Ectodermal cell (in vitro differentiated cells): ENCODE measurements at regions not wholly inside any gene's neighbourhood (a gene's known extent, or its start where the extent isn't known, plus 50 kb on each side); places are given as distances from the start of the nearest gene placed in this dataset.

Experiments
- H3K27ac ChIP-seq: 2 replicates; pipeline ENCODE4 v1.7.0; 2013; ENCODE audit warnings: mild to moderate bottlenecking, low read depth, low read length; ENCODE audit not compliant: insufficient read depth, poor library complexity, severe bottlenecking
- H3K27me3 ChIP-seq: 2 replicates; pipeline ENCODE4 v1.7.0; 2013; ENCODE audit warnings: mild to moderate bottlenecking, low read length; ENCODE audit not compliant: insufficient read depth, control insufficient read depth, poor library complexity, severe bottlenecking
- H3K36me3 ChIP-seq: one replicate; pipeline ENCODE4 v1.7.0; 2013; ENCODE audit warnings: low read length; ENCODE audit not compliant: control insufficient read depth, insufficient read depth
- H3K4me1 ChIP-seq: one replicate; pipeline ENCODE4 v1.7.0; 2013; ENCODE audit warnings: low read length; ENCODE audit not compliant: control insufficient read depth, insufficient read depth
- H3K4me3 ChIP-seq: 2 replicates; pipeline ENCODE4 v1.7.0; 2013; ENCODE audit warnings: low read depth, low read length, control low read depth; ENCODE audit not compliant: insufficient read depth
- H3K9me3 ChIP-seq: 2 replicates; pipeline ENCODE4 v1.7.0; 2013; ENCODE audit warnings: mild to moderate bottlenecking, low read length, moderate library complexity; ENCODE audit not compliant: control insufficient read depth
- WGBS, 2 experiments: methylation state at CpG; one replicate each; pipeline ENCODE4 v1.1.7; 2013; ENCODE audit warnings: missing lambda C conversion rate in 2 of 2; 5-methylcytosine and 5-hydroxymethylcytosine counted together

- peak overlapping the region; percentile 37 for H3K4me3 ChIP-seq
- H3K36me3 ChIP-seq, result no peaks in the 10 kb centered on the region
- H3K4me1 ChIP-seq, result peaks cover 7% of the 10 kb centered on the region
- no peaks in the 10 kb centered on the region for H3K9me3 ChIP-seq
- 50 to 59% methylated on average over 23 to 26 of the region's 26 CpGs for WGBS, 2 experiments
- no peak overlapping the region for H3K27ac ChIP-seq
- peaks cover 44% of the 10 kb centered on the region for H3K27me3 ChIP-seq
These were observed 124.4 kb upstream of the PRMT8 start for GRCh38 chr12:3366451-3367110.

- Histone ChIP-seq H3K4me3 (no peak overlapping the region), H3K27me3 (peaks cover 44% of the 10 kb centered on the region), H3K4me1 (peaks cover 7% of the 10 kb centered on the region), H3K27ac (no peak overlapping the region), H3K9me3 (no peaks in the 10 kb centered on the region), H3K36me3 (no peaks in the 10 kb centered on the region)
- WGBS, 2 experiments, result 92% methylated on average over 16 of the region's 16 CpGs
These were observed 123.1 kb upstream of the PRMT8 start for GRCh38 chr12:3367750-3368444.

GRCh38 chr12:3371018-3371417 is 120.0 kb upstream of the PRMT8 start:
- Histone ChIP-seq H3K4me1 (no peaks in the 10 kb centered on the region), H3K27ac (no peak overlapping the region), H3K36me3 (no peaks in the 10 kb centered on the region), H3K4me3 (no peak overlapping the region), H3K9me3 (no peaks in the 10 kb centered on the region), H3K27me3 (peaks cover 23% of the 10 kb centered on the region)
- 80 to 90% methylated on average over 4 of the region's 4 CpGs for WGBS, 2 experiments

GRCh38 chr12:3375326-3375725 is 115.7 kb upstream of the PRMT8 start:
- 96% methylated on average over 4 of the region's 4 CpGs for WGBS, 2 experiments
- Histone ChIP-seq H3K9me3 (no peaks in the 10 kb centered on the region), H3K27ac (no peak overlapping the region)

GRCh38 chr12:3376779-3377455 is 114.1 kb upstream of the PRMT8 start:
- no peaks in the 10 kb centered on the region for H3K27me3 ChIP-seq
- H3K9me3 ChIP-seq, result no peaks in the 10 kb centered on the region
- 72 to 76% methylated on average over 5 of the region's 5 CpGs for WGBS, 2 experiments
- H3K4me1 ChIP-seq, result no peaks in the 10 kb centered on the region
- H3K36me3 ChIP-seq, result no peaks in the 10 kb centered on the region
- H3K27ac ChIP-seq, result no peak overlapping the region
- no peak overlapping the region for H3K4me3 ChIP-seq

More at GRCh38 chr12:3375326-3375725, 115.7 kb upstream of the PRMT8 start:
- Histone ChIP-seq H3K4me1 (no peaks in the 10 kb centered on the region), H3K36me3 (no peaks in the 10 kb centered on the region), H3K27me3 (no peaks in the 10 kb centered on the region), H3K4me3 (no peak overlapping the region)

- no peaks in the 10 kb centered on the region for H3K9me3 ChIP-seq
- no peaks in the 10 kb centered on the region for H3K4me1 ChIP-seq
- no peaks in the 10 kb centered on the region for H3K36me3 ChIP-seq
- 93 to 94% methylated on average over 4 of the region's 4 CpGs for WGBS, 2 experiments
- H3K4me3 ChIP-seq, result no peak overlapping the region
- H3K27ac ChIP-seq, result no peak overlapping the region
- no peaks in the 10 kb centered on the region for H3K27me3 ChIP-seq
These were observed 112.3 kb upstream of the PRMT8 start for GRCh38 chr12:3378655-3379054.

- Histone ChIP-seq H3K27me3 (no peaks in the 10 kb centered on the region), H3K9me3 (no peaks in the 10 kb centered on the region), H3K36me3 (no peaks in the 10 kb centered on the region), H3K4me3 (no peak overlapping the region), H3K4me1 (no peaks in the 10 kb centered on the region), H3K27ac (no peak overlapping the region)
- WGBS, 2 experiments, result 94% methylated on average over 6 of the region's 6 CpGs
These were observed 111.9 kb upstream of the PRMT8 start for GRCh38 chr12:3379079-3379478.

GRCh38 chr12:3380200-3381043 is 110.6 kb upstream of the PRMT8 start:
- no peaks in the 10 kb centered on the region for H3K9me3 ChIP-seq
- 94 to 95% methylated on average over 15 of the region's 15 CpGs for WGBS, 2 experiments
- H3K27me3 ChIP-seq, result no peaks in the 10 kb centered on the region
- H3K36me3 ChIP-seq, result no peaks in the 10 kb centered on the region
- no peaks in the 10 kb centered on the region for H3K4me1 ChIP-seq
- H3K4me3 ChIP-seq, result no peak overlapping the region
- no peak overlapping the region for H3K27ac ChIP-seq

- H3K4me1 ChIP-seq, result no peaks in the 10 kb centered on the region
These were observed 109.7 kb upstream of the PRMT8 start for GRCh38 chr12:3381059-3382047.

More at GRCh38 chr12:3381059-3382047, 109.7 kb upstream of the PRMT8 start:
- Histone ChIP-seq H3K36me3 (no peaks in the 10 kb centered on the region), H3K27ac (no peak overlapping the region), H3K9me3 (no peaks in the 10 kb centered on the region), H3K4me3 (no peak overlapping the region), H3K27me3 (no peaks in the 10 kb centered on the region)
- 74 to 81% methylated on average over 6 of the region's 6 CpGs for WGBS, 2 experiments
